HepG2 (cell line): ENCODE measurements at regions not wholly inside any gene's neighbourhood (a gene's known extent, or its start where the extent isn't known, plus 50 kb on each side); places are given as distances from the start of the nearest gene placed in this dataset.

Source experiments
- FLYWCH1 ChIP-seq: sonication (generic); formaldehyde crosslinking; IDR thresholded peaks from 2 replicates; pipeline ENCODE4 v1.8.1; 2023; ENCODE audit warnings: mild to moderate bottlenecking, missing genetic modification reagents
- FOSL2 ChIP-seq: sonication (generic); formaldehyde crosslinking; IDR thresholded peaks from 2 replicates; pipeline ENCODE4 v1.4.0; 2020; ENCODE audit warnings: missing genetic modification reagents
- FOXP1 ChIP-seq, 2 experiments: fragments of 450-650 bp in 1 of 2; IDR thresholded peaks; 2 replicates each; pipeline ENCODE4 v1.6.1; 2017 to 2018; ENCODE audit warnings: antibody characterized with exemption in 1 of 2
- JUND ChIP-seq: sonication (generic); formaldehyde crosslinking; IDR thresholded peaks from 2 replicates; pipeline ENCODE4 v1.8.0; 2022; ENCODE audit warnings: mild to moderate bottlenecking, missing genetic modification reagents
- KDM5A ChIP-seq: fragments of 200-600 bp; sonication (generic); IDR thresholded peaks from 2 replicates; pipeline ENCODE4 v1.7.0; 2018; ENCODE audit warnings: antibody characterized with exemption, mild to moderate bottlenecking, low read length, borderline replicate concordance
- MED1 ChIP-seq: sonication (generic); formaldehyde crosslinking; IDR thresholded peaks from 2 replicates; pipeline ENCODE4 v1.4.0; 2020; ENCODE audit warnings: missing genetic modification reagents
- PCBP2 ChIP-seq: fragments of 200-400 bp; formaldehyde crosslinking; optimal IDR thresholded peaks from 2 replicates; pipeline ENCODE3; 2018; ENCODE audit warnings: low read length, low read depth; ENCODE audit not compliant: poor library complexity, severe bottlenecking
- RNF2 ChIP-seq: fragments of 450-650 bp; conservative IDR thresholded peaks from 2 replicates; pipeline ENCODE4 v1.6.1; 2016; ENCODE audit warnings: low read depth
- SRF ChIP-seq: IDR thresholded peaks from 2 replicates; pipeline ENCODE4 v1.6.1; 2011; ENCODE audit warnings: mild to moderate bottlenecking, low read depth, low read length, moderate library complexity
- TBX3 ChIP-seq: fragments of 450-650 bp; IDR thresholded peaks from 2 replicates; pipeline ENCODE4 v1.6.1; 2017; ENCODE audit warnings: antibody characterized with exemption, mild to moderate bottlenecking, inconsistent platforms, borderline replicate concordance
- ZBTB20 ChIP-seq: sonication (generic); formaldehyde crosslinking; IDR thresholded peaks from 2 replicates; pipeline ENCODE4 v1.8.1; 2023; ENCODE audit warnings: missing genetic modification reagents, low read depth, mild to moderate bottlenecking, borderline replicate concordance
- ZC3H4 ChIP-seq: sonication (generic); formaldehyde crosslinking; IDR thresholded peaks from 2 replicates; pipeline ENCODE4 v1.4.0; 2020; ENCODE audit warnings: missing genetic modification reagents, borderline replicate concordance
- ZFP62 ChIP-seq: sonication (generic); formaldehyde crosslinking; IDR thresholded peaks from 2 replicates; pipeline ENCODE4 v1.4.0; 2020; ENCODE audit warnings: missing genetic modification reagents
- ZNF766 ChIP-seq: sonication (generic); formaldehyde crosslinking; IDR thresholded peaks from 2 replicates; pipeline ENCODE4 v1.5.0; 2020; ENCODE audit warnings: missing genetic modification reagents, borderline replicate concordance
- TF ChIP-seq, protein P1 (sequence below): IDR thresholded peaks from 2 replicates; pipeline ENCODE4 v1.6.1; 2012; ENCODE audit warnings: low read depth, low read length, improper control_type of control experiment
- TF ChIP-seq, protein P2 (sequence below): sonication (generic); formaldehyde crosslinking; IDR thresholded peaks from 2 replicates; pipeline ENCODE4 v1.5.0; 2020; ENCODE audit warnings: missing genetic modification reagents
- TF ChIP-seq, protein P3 (sequence below), 2 experiments: fragments of 450-650 bp in 1 of 2; sonication (generic) in 1 of 2; formaldehyde crosslinking; IDR thresholded peaks; 2 replicates each; pipeline versions ENCODE4 v1.5.0 to v1.8.0; 2020 to 2022; ENCODE audit warnings: mild to moderate bottlenecking in 1 of 2, missing genetic modification reagents in 1 of 2
- TF ChIP-seq, protein P4 (sequence below): sonication (generic); formaldehyde crosslinking; IDR thresholded peaks from 2 replicates; pipeline ENCODE4 v1.4.0; 2020; ENCODE audit warnings: missing genetic modification reagents, mild to moderate bottlenecking, borderline replicate concordance
- TF ChIP-seq, protein P5 (sequence below): sonication (generic); formaldehyde crosslinking; IDR thresholded peaks from 2 replicates; pipeline ENCODE4 v1.4.0; 2020; ENCODE audit warnings: mild to moderate bottlenecking, missing genetic modification reagents
- TF ChIP-seq, protein P6 (sequence below): sonication (generic); formaldehyde crosslinking; IDR thresholded peaks from 2 replicates; pipeline ENCODE4 v1.4.0; 2020; ENCODE audit warnings: mild to moderate bottlenecking, missing genetic modification reagents

DNA sequence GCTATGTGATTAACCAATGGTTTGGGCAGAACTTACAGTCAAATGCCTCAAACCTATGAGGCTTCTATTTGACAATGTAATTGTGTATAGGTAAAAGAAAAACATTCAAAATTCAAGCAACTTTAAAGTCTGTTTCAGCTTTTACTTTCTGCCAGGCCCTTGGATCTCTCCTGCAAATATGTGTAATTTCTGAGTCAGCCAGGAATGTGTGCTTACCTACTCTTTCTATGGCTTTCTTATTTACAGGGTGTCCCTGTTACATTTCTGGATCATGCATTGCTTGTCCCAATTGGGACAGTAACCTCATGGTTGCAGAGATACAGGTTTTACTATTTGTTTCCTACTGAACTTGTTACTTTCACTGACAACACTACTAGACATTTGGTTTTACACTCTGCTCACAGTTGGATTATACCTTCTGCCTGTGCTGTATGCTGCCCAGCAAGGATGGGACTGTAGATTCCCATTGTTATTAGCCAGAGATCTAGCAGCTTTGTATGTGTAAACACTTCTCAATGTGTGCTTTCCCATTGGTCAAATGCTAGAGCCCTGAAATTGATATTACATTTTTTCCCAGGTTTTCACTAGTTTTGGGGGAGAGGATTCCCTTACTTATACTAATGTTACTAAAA is 355.3 kb downstream of the ARL4A start (continued):
- TF ChIP-seq, protein P1, sequence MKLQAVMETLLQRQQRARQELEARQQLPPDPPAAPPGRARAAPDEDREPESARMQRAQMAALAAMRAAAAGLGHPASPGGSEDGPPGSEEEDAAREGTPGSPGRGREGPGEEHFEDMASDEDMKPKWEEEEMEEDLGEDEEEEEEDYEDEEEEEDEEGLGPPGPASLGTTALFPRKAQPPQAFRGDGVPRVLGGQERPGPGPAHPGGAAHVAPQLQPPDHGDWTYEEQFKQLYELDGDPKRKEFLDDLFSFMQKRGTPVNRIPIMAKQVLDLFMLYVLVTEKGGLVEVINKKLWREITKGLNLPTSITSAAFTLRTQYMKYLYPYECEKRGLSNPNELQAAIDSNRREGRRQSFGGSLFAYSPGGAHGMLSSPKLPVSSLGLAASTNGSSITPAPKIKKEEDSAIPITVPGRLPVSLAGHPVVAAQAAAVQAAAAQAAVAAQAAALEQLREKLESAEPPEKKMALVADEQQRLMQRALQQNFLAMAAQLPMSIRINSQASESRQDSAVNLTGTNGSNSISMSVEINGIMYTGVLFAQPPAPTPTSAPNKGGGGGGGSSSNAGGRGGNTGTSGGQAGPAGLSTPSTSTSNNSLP = peak; percentile 27; the same call in 1 of the 2 replicates
- TF ChIP-seq, protein P2, sequence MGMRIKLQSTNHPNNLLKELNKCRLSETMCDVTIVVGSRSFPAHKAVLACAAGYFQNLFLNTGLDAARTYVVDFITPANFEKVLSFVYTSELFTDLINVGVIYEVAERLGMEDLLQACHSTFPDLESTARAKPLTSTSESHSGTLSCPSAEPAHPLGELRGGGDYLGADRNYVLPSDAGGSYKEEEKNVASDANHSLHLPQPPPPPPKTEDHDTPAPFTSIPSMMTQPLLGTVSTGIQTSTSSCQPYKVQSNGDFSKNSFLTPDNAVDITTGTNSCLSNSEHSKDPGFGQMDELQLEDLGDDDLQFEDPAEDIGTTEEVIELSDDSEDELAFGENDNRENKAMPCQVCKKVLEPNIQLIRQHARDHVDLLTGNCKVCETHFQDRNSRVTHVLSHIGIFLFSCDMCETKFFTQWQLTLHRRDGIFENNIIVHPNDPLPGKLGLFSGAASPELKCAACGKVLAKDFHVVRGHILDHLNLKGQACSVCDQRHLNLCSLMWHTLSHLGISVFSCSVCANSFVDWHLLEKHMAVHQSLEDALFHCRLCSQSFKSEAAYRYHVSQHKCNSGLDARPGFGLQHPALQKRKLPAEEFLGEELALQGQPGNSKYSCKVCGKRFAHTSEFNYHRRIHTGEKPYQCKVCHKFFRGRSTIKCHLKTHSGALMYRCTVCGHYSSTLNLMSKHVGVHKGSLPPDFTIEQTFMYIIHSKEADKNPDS = no peak
- TF ChIP-seq FOSL2 (CRISPR knock-in tag) = peak; percentile 63
- no peak for TF ChIP-seq SRF
- no peak for TF ChIP-seq ZFP62
- TF ChIP-seq KDM5A = no peak
- TF ChIP-seq FOXP1 (IDR thresholded peaks at IDR 0.05) = no peak
- TF ChIP-seq FOXP1 (CRISPR knock-in tag; IDR thresholded peaks at IDR 0.05) = 0 out of 2 replicates have a peak, but pooled peaks have one; percentile 37
- TF ChIP-seq, protein P3, sequence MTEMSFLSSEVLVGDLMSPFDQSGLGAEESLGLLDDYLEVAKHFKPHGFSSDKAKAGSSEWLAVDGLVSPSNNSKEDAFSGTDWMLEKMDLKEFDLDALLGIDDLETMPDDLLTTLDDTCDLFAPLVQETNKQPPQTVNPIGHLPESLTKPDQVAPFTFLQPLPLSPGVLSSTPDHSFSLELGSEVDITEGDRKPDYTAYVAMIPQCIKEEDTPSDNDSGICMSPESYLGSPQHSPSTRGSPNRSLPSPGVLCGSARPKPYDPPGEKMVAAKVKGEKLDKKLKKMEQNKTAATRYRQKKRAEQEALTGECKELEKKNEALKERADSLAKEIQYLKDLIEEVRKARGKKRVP (CRISPR knock-in tag; IDR thresholded peaks at IDR 0.05) = no peak
- TF ChIP-seq TBX3 = no peak
- no peak for TF ChIP-seq RNF2
- no peak for TF ChIP-seq ZBTB20 (CRISPR knock-in tag)
- no peak for TF ChIP-seq PCBP2
- TF ChIP-seq, protein P4, sequence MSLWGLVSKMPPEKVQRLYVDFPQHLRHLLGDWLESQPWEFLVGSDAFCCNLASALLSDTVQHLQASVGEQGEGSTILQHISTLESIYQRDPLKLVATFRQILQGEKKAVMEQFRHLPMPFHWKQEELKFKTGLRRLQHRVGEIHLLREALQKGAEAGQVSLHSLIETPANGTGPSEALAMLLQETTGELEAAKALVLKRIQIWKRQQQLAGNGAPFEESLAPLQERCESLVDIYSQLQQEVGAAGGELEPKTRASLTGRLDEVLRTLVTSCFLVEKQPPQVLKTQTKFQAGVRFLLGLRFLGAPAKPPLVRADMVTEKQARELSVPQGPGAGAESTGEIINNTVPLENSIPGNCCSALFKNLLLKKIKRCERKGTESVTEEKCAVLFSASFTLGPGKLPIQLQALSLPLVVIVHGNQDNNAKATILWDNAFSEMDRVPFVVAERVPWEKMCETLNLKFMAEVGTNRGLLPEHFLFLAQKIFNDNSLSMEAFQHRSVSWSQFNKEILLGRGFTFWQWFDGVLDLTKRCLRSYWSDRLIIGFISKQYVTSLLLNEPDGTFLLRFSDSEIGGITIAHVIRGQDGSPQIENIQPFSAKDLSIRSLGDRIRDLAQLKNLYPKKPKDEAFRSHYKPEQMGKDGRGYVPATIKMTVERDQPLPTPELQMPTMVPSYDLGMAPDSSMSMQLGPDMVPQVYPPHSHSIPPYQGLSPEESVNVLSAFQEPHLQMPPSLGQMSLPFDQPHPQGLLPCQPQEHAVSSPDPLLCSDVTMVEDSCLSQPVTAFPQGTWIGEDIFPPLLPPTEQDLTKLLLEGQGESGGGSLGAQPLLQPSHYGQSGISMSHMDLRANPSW (CRISPR knock-in tag) = no peak
- TF ChIP-seq ZC3H4 = no peak
- no peak for TF ChIP-seq JUND (CRISPR knock-in tag)
- TF ChIP-seq FLYWCH1 (CRISPR knock-in tag) = no peak
- no peak for TF ChIP-seq ZNF766 (CRISPR knock-in tag)
- TF ChIP-seq, protein P5, sequence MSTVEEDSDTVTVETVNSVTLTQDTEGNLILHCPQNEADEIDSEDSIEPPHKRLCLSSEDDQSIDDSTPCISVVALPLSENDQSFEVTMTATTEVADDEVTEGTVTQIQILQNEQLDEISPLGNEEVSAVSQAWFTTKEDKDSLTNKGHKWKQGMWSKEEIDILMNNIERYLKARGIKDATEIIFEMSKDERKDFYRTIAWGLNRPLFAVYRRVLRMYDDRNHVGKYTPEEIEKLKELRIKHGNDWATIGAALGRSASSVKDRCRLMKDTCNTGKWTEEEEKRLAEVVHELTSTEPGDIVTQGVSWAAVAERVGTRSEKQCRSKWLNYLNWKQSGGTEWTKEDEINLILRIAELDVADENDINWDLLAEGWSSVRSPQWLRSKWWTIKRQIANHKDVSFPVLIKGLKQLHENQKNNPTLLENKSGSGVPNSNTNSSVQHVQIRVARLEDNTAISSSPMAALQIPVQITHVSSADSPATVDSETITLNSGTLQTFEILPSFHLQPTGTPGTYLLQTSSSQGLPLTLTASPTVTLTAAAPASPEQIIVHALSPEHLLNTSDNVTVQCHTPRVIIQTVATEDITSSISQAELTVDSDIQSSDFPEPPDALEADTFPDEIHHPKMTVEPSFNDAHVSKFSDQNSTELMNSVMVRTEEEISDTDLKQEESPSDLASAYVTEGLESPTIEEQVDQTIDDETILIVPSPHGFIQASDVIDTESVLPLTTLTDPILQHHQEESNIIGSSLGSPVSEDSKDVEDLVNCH (CRISPR knock-in tag) = no peak
- TF ChIP-seq MED1 (CRISPR knock-in tag) = no peak
- TF ChIP-seq, protein P6, sequence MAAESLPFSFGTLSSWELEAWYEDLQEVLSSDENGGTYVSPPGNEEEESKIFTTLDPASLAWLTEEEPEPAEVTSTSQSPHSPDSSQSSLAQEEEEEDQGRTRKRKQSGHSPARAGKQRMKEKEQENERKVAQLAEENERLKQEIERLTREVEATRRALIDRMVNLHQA (CRISPR knock-in tag) = no peak
